SK-N-SH (cell line): ENCODE measurements at regions not wholly inside any gene's neighbourhood (a gene's known extent, or its start where the extent isn't known, plus 50 kb on each side); places are given as distances from the start of the nearest gene placed in this dataset.

ENCODE experiments used
- CTCF ChIA-PET: fragments of 300-600, 350-600 bp; formaldehyde crosslinking; extraction: SDS; loops from one replicate; lab custom pipeline; 2021; lab: Yijun Ruan, JAX
- POLR2A ChIA-PET: fragments of 350-600 bp; sonication (Branson Sonifier 250); formaldehyde crosslinking; extraction: SDS; loops from one replicate; lab custom pipeline; 2020; ENCODE audit warnings: antibody characterized with exemption, inconsistent platforms; lab: Yijun Ruan, JAX
- DNase-seq: peaks from one replicate; pipeline ENCODE4 v3.0.0; 2012
- H2AFZ ChIP-seq: fragments of 200-600 bp; sonication (generic); 2 replicates; pipeline ENCODE4 v1.8.1; 2016; ENCODE audit warnings: antibody characterized with exemption, mild to moderate bottlenecking, low read depth
- H3F3A ChIP-seq: fragments of 200-600 bp; sonication (generic); replicated peaks from 2 replicates; pipeline ENCODE3; 2016; ENCODE audit warnings: antibody characterized with exemption, mild to moderate bottlenecking; ENCODE audit not compliant: insufficient read depth
- H3K27ac ChIP-seq, 2 experiments: fragments of 200-500 bp in 1 of 2; fragments of 200-600 bp in 1 of 2; sonication (Bioruptor generic) in 1 of 2; sonication (generic), shearing (Covaris generic) in 1 of 2; 2 replicates each; pipeline versions ENCODE4 v1.5.1 to v1.6.1; 2014 to 2016; ENCODE audit warnings: low read depth in 2 of 2, inconsistent platforms in 1 of 2, low read length in 1 of 2, mild to moderate bottlenecking in 1 of 2, mixed read lengths in 1 of 2
- H3K27me3 ChIP-seq: fragments of 200-600 bp; sonication (generic), shearing (Covaris generic); 2 replicates; pipeline ENCODE4 v1.6.1; 2016; ENCODE audit warnings: mixed run types; ENCODE audit not compliant: insufficient read depth
- H3K36me3 ChIP-seq, 2 experiments: fragments of 200-500 bp in 1 of 2; fragments of 200-600 bp in 1 of 2; sonication (Bioruptor generic) in 1 of 2; sonication (generic) in 1 of 2; replicated peaks in 1 of 2; 2 replicates each; pipeline versions ENCODE3 to v1.5.1; 2014 to 2016; ENCODE audit warnings: low read length in 1 of 2, mild to moderate bottlenecking in 1 of 2; ENCODE audit not compliant: insufficient read depth in 2 of 2, control insufficient read depth in 1 of 2
- H3K4me1 ChIP-seq, 2 experiments: fragments of 200-500 bp in 1 of 2; fragments of 200-600 bp in 1 of 2; sonication (Bioruptor generic) in 1 of 2; sonication (generic), shearing (Covaris generic) in 1 of 2; 2 replicates each; pipeline versions ENCODE4 v1.5.1 to v1.6.1; 2014 to 2016; ENCODE audit warnings: low read depth in 1 of 2, low read length in 1 of 2, mixed run types in 1 of 2; ENCODE audit not compliant: insufficient read depth in 2 of 2, control insufficient read depth in 1 of 2
- H3K4me2 ChIP-seq: fragments of 200-600 bp; sonication (generic), shearing (Covaris generic); 2 replicates; pipeline ENCODE4 v1.6.1; 2017; ENCODE audit warnings: mixed run types
- H3K4me3 ChIP-seq, 2 experiments: fragments of 200-500 bp in 1 of 2; fragments of 200-600 bp in 1 of 2; sonication (Bioruptor generic) in 1 of 2; sonication (generic), shearing (Covaris generic) in 1 of 2; 2 replicates each; pipeline versions ENCODE4 v1.5.1 to v1.8.1; 2014 to 2016; ENCODE audit warnings: low read depth in 2 of 2, inconsistent platforms in 1 of 2, low read length in 1 of 2, mild to moderate bottlenecking in 1 of 2, mixed read lengths in 1 of 2, moderate library complexity in 1 of 2
- H3K79me2 ChIP-seq: fragments of 200-600 bp; sonication (generic); 2 replicates; pipeline ENCODE4 v1.8.1; 2017; ENCODE audit warnings: mild to moderate bottlenecking; ENCODE audit not compliant: insufficient read depth
- H3K9ac ChIP-seq: fragments of 200-600 bp; sonication (generic); 2 replicates; pipeline ENCODE4 v1.6.1; 2017; ENCODE audit warnings: mixed run types
- H3K9me2 ChIP-seq: fragments of 200-600 bp; sonication (generic); 2 replicates; pipeline ENCODE4 v1.6.1; 2017; ENCODE audit warnings: mixed run types
- H3K9me3 ChIP-seq: fragments of 200-600 bp; sonication (generic); 2 replicates; pipeline ENCODE4 v1.6.1; 2017; ENCODE audit warnings: mixed run types, mild to moderate bottlenecking, moderate library complexity
- H4K20me1 ChIP-seq: fragments of 200-600 bp; sonication (generic); 2 replicates; pipeline ENCODE4 v1.6.1; 2017; ENCODE audit warnings: mild to moderate bottlenecking, mixed run types; ENCODE audit not compliant: insufficient read depth
- CHD2 ChIP-seq: fragments of 150-350 bp; IDR thresholded peaks from 2 replicates; pipeline ENCODE4 v1.6.1; 2018; ENCODE audit warnings: low read length; ENCODE audit not compliant: partially characterized antibody
- NFIC ChIP-seq: IDR thresholded peaks from 2 replicates; pipeline ENCODE4 v1.4.0; 2012; ENCODE audit warnings: borderline replicate concordance
- NRF1 ChIP-seq: IDR thresholded peaks from 2 replicates; pipeline ENCODE4 v1.6.1; 2012; ENCODE audit warnings: low read depth, mild to moderate bottlenecking, low read length
- RAD21 ChIP-seq: IDR thresholded peaks from 2 replicates; pipeline ENCODE4 v1.6.1; 2012; ENCODE audit warnings: mild to moderate bottlenecking, low read length
- RCOR1 ChIP-seq: fragments of 150-350 bp; IDR thresholded peaks from 2 replicates; pipeline ENCODE4 v1.6.1; 2017; ENCODE audit warnings: antibody characterized with exemption, low read length
- REST ChIP-seq: IDR thresholded peaks from 2 replicates; pipeline ENCODE4 v1.6.1; 2012; ENCODE audit warnings: mild to moderate bottlenecking, low read depth, low read length, moderate library complexity
- RFX5 ChIP-seq: IDR thresholded peaks from 2 replicates; pipeline ENCODE4 v1.6.1; 2012; ENCODE audit warnings: mild to moderate bottlenecking, improper control_type of control experiment, low read length
- RXRA ChIP-seq: IDR thresholded peaks from 2 replicates; pipeline ENCODE4 v1.4.0; 2012; ENCODE audit warnings: low read depth, mild to moderate bottlenecking, borderline replicate concordance
- SIN3A ChIP-seq: IDR thresholded peaks from 2 replicates; pipeline ENCODE4 v1.6.1; 2012; ENCODE audit warnings: low read depth, mild to moderate bottlenecking, low read length, moderate library complexity, borderline replicate concordance
- SMC3 ChIP-seq: IDR thresholded peaks from 2 replicates; pipeline ENCODE4 v1.6.1; 2012; ENCODE audit warnings: low read depth, low read length, improper control_type of control experiment
- TAF1 ChIP-seq: IDR thresholded peaks from 2 replicates; pipeline ENCODE4 v1.6.1; 2012; ENCODE audit warnings: low read depth, mild to moderate bottlenecking, low read length, moderate library complexity, borderline replicate concordance
- TCF12 ChIP-seq: IDR thresholded peaks from 2 replicates; pipeline ENCODE4 v1.4.0; 2012
- USF1 ChIP-seq: IDR thresholded peaks from 2 replicates; pipeline ENCODE4 v1.4.0; 2012; ENCODE audit warnings: low read depth, borderline replicate concordance
- USF2 ChIP-seq: fragments of 150-350 bp; IDR thresholded peaks from 2 replicates; pipeline ENCODE4 v1.6.1; 2017; ENCODE audit warnings: antibody characterized with exemption, low read length, low read depth, borderline replicate concordance
- WGBS: methylation state at CpG from one replicate; pipeline ENCODE4 v1.1.6; 2017; ENCODE audit warnings: low lambda C conversion rate; 5-methylcytosine and 5-hydroxymethylcytosine counted together
- TF ChIP-seq, protein P1 (sequence below): IDR thresholded peaks from 2 replicates; pipeline ENCODE4; 2012

- Histone ChIP-seq H3K27ac (no peak overlapping the region), H3K27me3 (no peaks in the 10 kb centered on the region), H3K4me2 (no peak overlapping the region), H3K9ac (no peak overlapping the region), H3K79me2 (no peaks in the 10 kb centered on the region), H4K20me1 (no peaks in the 10 kb centered on the region), H3K9me2 (no peaks in the 10 kb centered on the region), H3K4me3 (no peak overlapping the region), H3K4me1 (no peaks in the 10 kb centered on the region), H3K36me3 (no peaks in the 10 kb centered on the region), H3K9me3 (no peaks in the 10 kb centered on the region), H3F3A (no peaks in the 10 kb centered on the region), H2AFZ (no peak overlapping the region)
- CTCF ChIA-PET, result interaction anchor here (1.5 kb wide), 1 partner anchor 11 kb away, joined by 5 read pairs; no protein-coding TSS in a partner anchor
- TF ChIP-seq RXRA (no peak), NFIC (no peak), NRF1 (no peak), USF1 (no peak), USF2 (no peak), REST (no peak), RAD21 (no peak), SMC3 (no peak), CHD2 (no peak), RFX5 (no peak), RCOR1 (no peak), TAF1 (no peak), SIN3A (no peak), TCF12 (no peak)
- TF ChIP-seq, protein P1, sequence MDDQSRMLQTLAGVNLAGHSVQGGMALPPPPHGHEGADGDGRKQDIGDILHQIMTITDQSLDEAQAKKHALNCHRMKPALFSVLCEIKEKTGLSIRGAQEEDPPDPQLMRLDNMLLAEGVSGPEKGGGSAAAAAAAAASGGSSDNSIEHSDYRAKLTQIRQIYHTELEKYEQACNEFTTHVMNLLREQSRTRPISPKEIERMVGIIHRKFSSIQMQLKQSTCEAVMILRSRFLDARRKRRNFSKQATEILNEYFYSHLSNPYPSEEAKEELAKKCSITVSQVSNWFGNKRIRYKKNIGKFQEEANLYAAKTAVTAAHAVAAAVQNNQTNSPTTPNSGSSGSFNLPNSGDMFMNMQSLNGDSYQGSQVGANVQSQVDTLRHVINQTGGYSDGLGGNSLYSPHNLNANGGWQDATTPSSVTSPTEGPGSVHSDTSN, result no peak
- no peak for DNase-seq
- POLR2A ChIA-PET, result no interaction called here
- WGBS, result 90% methylated on average over 13 of the region's 13 CpGs
Measured at GRCh38 chr2:8160959-8161358, 520.9 kb upstream of the ID2 start.
